ENCODE measurements at regions not wholly inside any gene's neighbourhood (a gene's known extent, or its start where the extent isn't known, plus 50 kb on each side); places are given as distances from the start of the nearest gene placed in this dataset.

DNA sequence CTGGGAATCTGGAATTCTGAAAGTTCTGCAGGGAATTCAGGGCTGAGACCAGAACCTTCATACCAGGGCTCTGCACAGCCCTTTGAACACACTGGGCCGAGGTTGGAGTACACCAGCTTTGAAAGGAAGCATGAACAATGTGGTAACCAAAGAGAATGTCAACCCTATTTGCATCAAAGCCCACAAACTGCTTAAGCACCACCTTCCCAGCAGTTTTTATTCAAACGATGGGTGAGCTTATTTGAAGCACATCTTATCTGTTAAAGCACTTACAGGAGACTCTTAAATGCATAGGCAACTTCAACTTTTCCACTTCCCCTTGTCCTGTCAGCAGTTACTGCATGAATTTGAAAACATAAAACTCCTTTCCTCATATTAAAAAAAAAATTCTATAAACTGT lies 96.6 kb downstream of the TXNL1 start:
- TF ChIP-seq POLR2AphosphoS5 (IDR thresholded peaks at IDR 0.05; ENCODE audit: low read length) (no peak), EZH2 (IDR thresholded peaks at IDR 0.05; ENCODE audit: borderline replicate concordance, control insufficient read depth, low read depth, low read length) (no peak)
